ENCODE measurements at regions not wholly inside any gene's neighbourhood (a gene's known extent, or its start where the extent isn't known, plus 50 kb on each side); places are given as distances from the start of the nearest gene placed in this dataset.
A peak's percentile ranks its signal among the peaks of the same experiment; 100 is the strongest.

GRCh38 chr9:20028192-20028848 lies 239.5 kb upstream of the SLC24A2 start:
- DNase-seq (ENCODE audit: low read depth) = no peak
- no peak for TF ChIP-seq CTCF (IDR thresholded peaks at IDR 0.05; ENCODE audit: control insufficient read depth, insufficient read depth, low read depth, low read length, missing control alignments)
- no peak overlapping the region for H3K4me3 ChIP-seq (ENCODE audit: control insufficient read depth, low read depth, low read length)

- H3K4me3 ChIP-seq (ENCODE audit: control insufficient read depth, low read depth, low read length) = no peak overlapping the region
- DNase-seq (ENCODE audit: low read depth) = no peak
- TF ChIP-seq CTCF (IDR thresholded peaks at IDR 0.05; ENCODE audit: control insufficient read depth, insufficient read depth, low read depth, low read length, missing control alignments) = no peak
Measured at GRCh38 chr9:20023961-20024571, 235.2 kb upstream of the SLC24A2 start.

- no peak for TF ChIP-seq CTCF (IDR thresholded peaks at IDR 0.05; ENCODE audit: control insufficient read depth, insufficient read depth, low read depth, low read length, missing control alignments)
- no peak for DNase-seq (ENCODE audit: low read depth)
- no peak overlapping the region for H3K4me3 ChIP-seq (ENCODE audit: control insufficient read depth, low read depth, low read length)
Measured at GRCh38 chr9:20023210-20023905, 234.5 kb upstream of the SLC24A2 start.

GRCh38 chr9:20022410-20022809 lies 233.6 kb upstream of the SLC24A2 start:
- no peak for TF ChIP-seq CTCF (IDR thresholded peaks at IDR 0.05; ENCODE audit: control insufficient read depth, insufficient read depth, low read depth, low read length, missing control alignments)
- H3K4me3 ChIP-seq (ENCODE audit: control insufficient read depth, low read depth, low read length) = no peak overlapping the region
- peak; percentile 2 for DNase-seq (ENCODE audit: low read depth)

GRCh38 chr9:20016611-20017010 lies 227.8 kb upstream of the SLC24A2 start:
- no peak overlapping the region for H3K4me3 ChIP-seq (ENCODE audit: control insufficient read depth, low read depth, low read length)
- no peak for TF ChIP-seq CTCF (IDR thresholded peaks at IDR 0.05; ENCODE audit: control insufficient read depth, insufficient read depth, low read depth, low read length, missing control alignments)
- no peak for DNase-seq (ENCODE audit: low read depth)

- H3K4me3 ChIP-seq (ENCODE audit: control insufficient read depth, low read depth, low read length) = no peak overlapping the region
- no peak for TF ChIP-seq CTCF (IDR thresholded peaks at IDR 0.05; ENCODE audit: control insufficient read depth, insufficient read depth, low read depth, low read length, missing control alignments)
- DNase-seq (ENCODE audit: low read depth) = no peak
Measured at GRCh38 chr9:20015427-20015931, 226.6 kb upstream of the SLC24A2 start.

All from AG09309 (cell line).